ENCODE measurements at regions not wholly inside any gene's neighbourhood (a gene's known extent, or its start where the extent isn't known, plus 50 kb on each side); places are given as distances from the start of the nearest gene placed in this dataset.

DNA sequence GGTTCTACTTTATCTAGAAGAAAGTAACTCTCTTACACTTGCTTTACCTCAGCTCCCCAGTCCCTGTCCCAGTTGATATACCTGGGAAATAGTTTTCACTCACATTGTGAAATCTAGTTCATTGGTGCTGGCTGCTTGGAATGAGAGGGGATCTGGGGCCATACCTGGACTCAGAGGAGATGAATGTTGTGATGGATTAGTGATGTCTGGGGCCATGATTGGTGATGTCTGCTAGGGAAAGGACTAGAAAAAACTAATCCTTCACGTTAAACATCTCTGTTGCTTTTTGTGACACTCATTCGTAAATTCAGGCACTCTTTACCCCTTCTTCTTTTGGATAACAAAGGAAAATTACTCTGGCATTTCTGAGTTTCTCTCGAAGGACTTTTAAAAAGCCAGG is 152.4 kb downstream of the RAB11FIP2 start:
- Histone ChIP-seq H3K27ac (no peak overlapping the region), H3K27me3 (no peaks in the 10 kb centered on the region), H3K4me3 (no peak overlapping the region), H3K9me3 (no peaks in the 10 kb centered on the region), H3K36me3 (no peaks in the 10 kb centered on the region), H3K4me1 (no peaks in the 10 kb centered on the region)
- DNase-seq (no peak), ATAC-seq (no peak)
- intact Hi-C loops (cut with DNase I; ENCODE audit: low total_unique reads) = no loop called here
- in situ Hi-C loops (cut with MboI; ENCODE audit: low sequenced_read_pairs in 4 of 4) = no loop called here
- TF ChIP-seq, protein P1, sequence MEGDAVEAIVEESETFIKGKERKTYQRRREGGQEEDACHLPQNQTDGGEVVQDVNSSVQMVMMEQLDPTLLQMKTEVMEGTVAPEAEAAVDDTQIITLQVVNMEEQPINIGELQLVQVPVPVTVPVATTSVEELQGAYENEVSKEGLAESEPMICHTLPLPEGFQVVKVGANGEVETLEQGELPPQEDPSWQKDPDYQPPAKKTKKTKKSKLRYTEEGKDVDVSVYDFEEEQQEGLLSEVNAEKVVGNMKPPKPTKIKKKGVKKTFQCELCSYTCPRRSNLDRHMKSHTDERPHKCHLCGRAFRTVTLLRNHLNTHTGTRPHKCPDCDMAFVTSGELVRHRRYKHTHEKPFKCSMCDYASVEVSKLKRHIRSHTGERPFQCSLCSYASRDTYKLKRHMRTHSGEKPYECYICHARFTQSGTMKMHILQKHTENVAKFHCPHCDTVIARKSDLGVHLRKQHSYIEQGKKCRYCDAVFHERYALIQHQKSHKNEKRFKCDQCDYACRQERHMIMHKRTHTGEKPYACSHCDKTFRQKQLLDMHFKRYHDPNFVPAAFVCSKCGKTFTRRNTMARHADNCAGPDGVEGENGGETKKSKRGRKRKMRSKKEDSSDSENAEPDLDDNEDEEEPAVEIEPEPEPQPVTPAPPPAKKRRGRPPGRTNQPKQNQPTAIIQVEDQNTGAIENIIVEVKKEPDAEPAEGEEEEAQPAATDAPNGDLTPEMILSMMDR (IDR thresholded peaks at IDR 0.05 in 4 of 5, conservative IDR thresholded peaks at IDR 0.05 in 1 of 5) = no peak
- no peak for TF ChIP-seq POLR2A (IDR thresholded peaks at IDR 0.05)

- intact Hi-C loops (cut with DNase I; ENCODE audit: low total_unique reads) = no loop called here
- Histone ChIP-seq H3K4me1 (no peaks in the 10 kb centered on the region), H3K36me3 (no peaks in the 10 kb centered on the region), H3K4me3 (no peak overlapping the region), H3K9me3 (no peaks in the 10 kb centered on the region), H3K27ac (no peak overlapping the region), H3K27me3 (no peaks in the 10 kb centered on the region)
- TF ChIP-seq, protein P1 (IDR thresholded peaks at IDR 0.05 in 4 of 5, conservative IDR thresholded peaks at IDR 0.05 in 1 of 5) = no peak
- no peak for TF ChIP-seq POLR2A (IDR thresholded peaks at IDR 0.05)
- in situ Hi-C loops (cut with MboI; ENCODE audit: low sequenced_read_pairs in 4 of 4) = no loop called here
- ATAC-seq = no peak
- DNase-seq = no peak
These were observed 150.2 kb downstream of the RAB11FIP2 start for GRCh38 chr10:117896517-117896916.

- H3K4me1 ChIP-seq = no peaks in the 10 kb centered on the region
- in situ Hi-C loops (cut with MboI; ENCODE audit: low sequenced_read_pairs in 4 of 4) (no loop called here), intact Hi-C loops (cut with DNase I; ENCODE audit: low total_unique reads) (no loop called here)
- no peak overlapping the region for H3K27ac ChIP-seq
- H3K27me3 ChIP-seq = peaks cover 0 to 4% (median 0%) of the 10 kb centered on the region in 3 donors
- H3K36me3 ChIP-seq = no peaks in the 10 kb centered on the region
- no peak overlapping the region for H3K4me3 ChIP-seq
- H3K9me3 ChIP-seq = no peaks in the 10 kb centered on the region
- no peak for DNase-seq
- no peak for ATAC-seq
- TF ChIP-seq, protein P1 (IDR thresholded peaks at IDR 0.05 in 4 of 5, conservative IDR thresholded peaks at IDR 0.05 in 1 of 5) = no peak
- TF ChIP-seq POLR2A (IDR thresholded peaks at IDR 0.05) = no peak
These were observed 147.5 kb downstream of the RAB11FIP2 start for GRCh38 chr10:117899181-117899683.

- H3K27me3 ChIP-seq = peaks cover 0 to 4% (median 0%) of the 10 kb centered on the region in 3 donors
These were observed 146.5 kb downstream of the RAB11FIP2 start for GRCh38 chr10:117900280-117900679.

More at GRCh38 chr10:117900280-117900679, 146.5 kb downstream of the RAB11FIP2 start:
- H3K9me3 ChIP-seq = no peaks in the 10 kb centered on the region
- in situ Hi-C loops (cut with MboI; ENCODE audit: low sequenced_read_pairs in 4 of 4) = no loop called here
- H3K4me3 ChIP-seq = no peak overlapping the region
- no peak for TF ChIP-seq POLR2A (IDR thresholded peaks at IDR 0.05)
- TF ChIP-seq, protein P1 (IDR thresholded peaks at IDR 0.05 in 4 of 5, conservative IDR thresholded peaks at IDR 0.05 in 1 of 5) = no peak
- no peaks in the 10 kb centered on the region for H3K36me3 ChIP-seq
- DNase-seq (no peak), ATAC-seq (no peak)
- H3K4me1 ChIP-seq = no peaks in the 10 kb centered on the region
- H3K27ac ChIP-seq = no peak overlapping the region
- intact Hi-C loops (cut with DNase I; ENCODE audit: low total_unique reads) = no loop called here

Data from gastrocnemius medialis (tissue), 4 donors.